Mesendoderm (in vitro differentiated cells): ENCODE measurements at regions not wholly inside any gene's neighbourhood (a gene's known extent, or its start where the extent isn't known, plus 50 kb on each side); places are given as distances from the start of the nearest gene placed in this dataset.
"Not testable (repeated sequence)": the region's sequence is repeated elsewhere in the genome, so short reads cannot be mapped to it uniquely, and the experiment has no call there.

Experiments used
- DNase-seq: peaks from one replicate; pipeline ENCODE4 v3.0.0; 2013
- H2AK5ac ChIP-seq: 2 replicates; pipeline ENCODE4 v1.6.1; 2013; ENCODE audit warnings: low read length, inconsistent platforms
- H2BK120ac ChIP-seq: 2 replicates; pipeline ENCODE4 v1.6.1; 2013; ENCODE audit warnings: low read depth, mild to moderate bottlenecking, low read length, moderate library complexity, mixed read lengths
- H2BK15ac ChIP-seq: replicated peaks from 2 replicates; pipeline ENCODE4 v1.6.1; 2013; ENCODE audit warnings: low read depth, mild to moderate bottlenecking, moderate library complexity
- H2BK5ac ChIP-seq: 2 replicates; pipeline ENCODE4 v1.6.1; 2013; ENCODE audit warnings: low read length, inconsistent platforms
- H3K18ac ChIP-seq: 2 replicates; pipeline ENCODE4 v1.6.1; 2013; ENCODE audit warnings: mild to moderate bottlenecking, low read length, mixed read lengths
- H3K23ac ChIP-seq: one replicate; pipeline ENCODE4 v1.6.1; 2013; ENCODE audit warnings: low read length
- H3K27ac ChIP-seq: 2 replicates; pipeline ENCODE4 v1.5.1; 2013; ENCODE audit warnings: low read depth, mild to moderate bottlenecking, inconsistent platforms, low read length, moderate library complexity
- H3K27me3 ChIP-seq: 2 replicates; pipeline ENCODE4 v1.6.1; 2013; ENCODE audit warnings: low read length, control low read depth, mild to moderate bottlenecking, inconsistent platforms; ENCODE audit not compliant: insufficient read depth, poor library complexity
- H3K36me3 ChIP-seq: 2 replicates; pipeline ENCODE4 v1.6.1; 2013; ENCODE audit warnings: low read length, inconsistent platforms; ENCODE audit not compliant: control insufficient read depth, insufficient read depth
- H3K4ac ChIP-seq: one replicate; pipeline ENCODE4 v1.6.1; 2013; ENCODE audit warnings: low read depth, mild to moderate bottlenecking, low read length, moderate library complexity
- H3K4me1 ChIP-seq: 2 replicates; pipeline ENCODE4 v1.6.1; 2013; ENCODE audit warnings: low read depth, low read length, inconsistent platforms; ENCODE audit not compliant: control insufficient read depth
- H3K4me2 ChIP-seq: 2 replicates; pipeline ENCODE4 v1.6.1; 2013; ENCODE audit warnings: low read length
- H3K4me3 ChIP-seq: 2 replicates; pipeline ENCODE4 v1.5.1; 2013; ENCODE audit warnings: mild to moderate bottlenecking, low read length
- H3K56ac ChIP-seq: one replicate; pipeline ENCODE4 v1.6.1; 2013; ENCODE audit warnings: low read length
- H3K79me1 ChIP-seq: 2 replicates; pipeline ENCODE4 v1.6.1; 2013; ENCODE audit warnings: low read length, inconsistent platforms
- H3K79me2 ChIP-seq: 2 replicates; pipeline ENCODE4 v1.6.1; 2013; ENCODE audit warnings: mild to moderate bottlenecking, low read length; ENCODE audit not compliant: control insufficient read depth, insufficient read depth
- H3K9ac ChIP-seq: 2 replicates; pipeline ENCODE4 v1.6.1; 2013; ENCODE audit warnings: low read length, inconsistent platforms
- H4K5ac ChIP-seq: one replicate; pipeline ENCODE4 v1.6.1; 2013; ENCODE audit warnings: low read length
- H4K8ac ChIP-seq: one replicate; pipeline ENCODE4 v1.6.1; 2013; ENCODE audit warnings: low read depth, mild to moderate bottlenecking, control low read depth, low read length, moderate library complexity
- WGBS: extraction: QIAGEN DNeasy Blood & Tissue Kit; methylation state at CpG from one replicate; pipeline ENCODE4 v1.1.7; 2013; ENCODE audit warnings: low lambda C conversion rate, missing lambda C conversion rate; ENCODE audit not compliant: insufficient coverage; ENCODE audit errors: extremely low coverage; 5-methylcytosine and 5-hydroxymethylcytosine counted together

DNA sequence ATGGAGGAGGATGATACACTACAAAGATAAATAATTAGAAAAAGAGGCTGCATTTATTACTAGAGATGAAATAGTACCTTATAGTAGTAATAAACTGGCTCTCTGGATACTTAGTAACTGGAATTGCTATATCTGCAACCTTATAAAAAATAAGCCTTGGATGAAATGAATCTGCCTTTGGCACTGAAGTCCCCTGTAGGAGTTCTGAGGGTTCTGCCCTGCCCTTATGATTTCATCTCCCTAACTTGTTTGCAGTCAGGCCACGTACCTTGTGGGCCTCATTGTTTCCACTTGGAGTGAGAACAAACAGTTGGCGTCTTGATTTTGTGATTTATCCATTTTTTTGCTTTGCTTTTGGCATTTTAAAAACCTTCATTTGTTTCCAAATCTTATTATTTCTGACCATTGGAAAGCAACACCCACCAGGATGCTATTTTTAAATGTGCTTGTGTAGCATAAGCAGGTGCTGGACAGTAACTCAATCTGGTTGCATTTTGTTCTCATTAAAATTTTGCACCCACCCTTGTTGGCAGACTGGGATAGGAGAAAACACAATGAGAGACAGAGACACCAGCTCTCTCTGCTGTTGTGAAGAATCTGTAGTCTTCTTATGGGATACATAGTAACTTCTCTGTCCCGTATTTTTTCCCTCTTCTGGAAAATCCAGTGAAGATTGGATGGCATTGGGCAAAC, 518.9 kb upstream of the SGCD start:
- no peak overlapping the region for H2BK15ac ChIP-seq
- no peaks in the 10 kb centered on the region for H3K36me3 ChIP-seq
- H2BK120ac ChIP-seq = no peak overlapping the region
- H3K79me2 ChIP-seq = no peaks in the 10 kb centered on the region
- H3K27ac ChIP-seq = no peak overlapping the region
- no peak overlapping the region for H3K23ac ChIP-seq
- H3K27me3 ChIP-seq = no peaks in the 10 kb centered on the region
- H3K4me1 ChIP-seq = no peaks in the 10 kb centered on the region
- H3K18ac ChIP-seq = no peak overlapping the region
- no peak overlapping the region for H3K4me3 ChIP-seq
- WGBS = no CpG with 5 or more reads among the region's 3 CpGs
- no peak overlapping the region for H2BK5ac ChIP-seq
- H3K4me2 ChIP-seq = no peak overlapping the region
- no peak overlapping the region for H3K4ac ChIP-seq
- no peak overlapping the region for H4K5ac ChIP-seq
- H3K79me1 ChIP-seq = no peaks in the 10 kb centered on the region
- no peak overlapping the region for H2AK5ac ChIP-seq
- H4K8ac ChIP-seq = no peak overlapping the region
- H3K56ac ChIP-seq = no peak overlapping the region
- H3K9ac ChIP-seq = no peak overlapping the region
- no peak for DNase-seq

DNA sequence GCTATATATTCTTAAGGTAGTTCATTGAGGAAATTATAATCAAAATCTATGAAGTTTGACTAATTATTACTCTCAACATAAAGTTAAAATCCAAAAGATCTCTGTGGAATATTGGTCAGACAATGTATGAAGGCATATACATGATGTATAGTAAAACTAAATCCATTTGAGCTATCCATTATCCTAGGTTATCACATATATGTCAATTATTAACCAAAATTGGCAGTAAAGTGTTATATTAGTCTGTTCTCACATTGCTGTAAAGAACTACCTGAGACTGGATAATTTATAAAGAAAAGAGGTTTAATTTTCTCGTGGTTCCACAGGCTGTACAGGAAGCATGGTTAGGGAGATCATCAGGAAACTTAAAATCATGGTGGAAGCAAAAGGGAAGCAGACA, 511.7 kb upstream of the SGCD start:
- no peak overlapping the region for H3K4ac ChIP-seq
- no peak overlapping the region for H3K9ac ChIP-seq
- H3K27ac ChIP-seq = no peak overlapping the region
- H2BK15ac ChIP-seq = no peak overlapping the region
- no peaks in the 10 kb centered on the region for H3K4me1 ChIP-seq
- H3K56ac ChIP-seq = no peak overlapping the region
- no peak overlapping the region for H3K4me2 ChIP-seq
- H4K5ac ChIP-seq = no peak overlapping the region
- H3K36me3 ChIP-seq = no peaks in the 10 kb centered on the region
- DNase-seq = no peak
- no peaks in the 10 kb centered on the region for H3K27me3 ChIP-seq
- no CpG with 5 or more reads among the region's 1 CpG for WGBS
- H2AK5ac ChIP-seq = no peak overlapping the region
- no peak overlapping the region for H2BK120ac ChIP-seq
- no peak overlapping the region for H3K23ac ChIP-seq
- no peak overlapping the region for H4K8ac ChIP-seq
- H3K79me2 ChIP-seq = no peaks in the 10 kb centered on the region
- H3K18ac ChIP-seq = no peak overlapping the region
- H3K79me1 ChIP-seq = no peaks in the 10 kb centered on the region
- no peak overlapping the region for H3K4me3 ChIP-seq
- H2BK5ac ChIP-seq = no peak overlapping the region

DNA sequence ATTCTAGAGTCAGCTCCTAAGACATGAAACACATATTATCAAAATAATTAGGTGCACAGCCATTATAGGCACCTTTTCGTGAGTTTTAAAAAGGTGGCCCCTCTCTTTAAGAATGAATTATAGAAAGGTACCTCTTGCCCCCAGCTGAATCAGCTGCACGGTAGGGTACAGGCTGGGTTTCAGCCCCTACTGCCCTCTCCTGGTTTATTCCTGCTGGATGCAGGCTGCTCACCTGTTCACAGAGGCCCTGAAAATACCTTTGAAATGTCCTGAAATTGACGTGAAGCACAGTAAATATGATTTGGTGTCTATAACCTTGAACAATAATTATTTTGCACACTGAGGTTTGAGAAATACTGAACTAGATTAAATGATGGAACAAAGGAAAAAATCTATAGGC, 504.8 kb upstream of the SGCD start:
- Histone ChIP-seq H3K18ac (no peak overlapping the region), H3K4me2 (no peak overlapping the region), H4K8ac (no peak overlapping the region), H3K79me1 (no peaks in the 10 kb centered on the region), H3K36me3 (no peaks in the 10 kb centered on the region), H2BK15ac (no peak overlapping the region), H3K9ac (no peak overlapping the region), H2BK5ac (no peak overlapping the region), H2BK120ac (no peak overlapping the region), H3K56ac (no peak overlapping the region), H3K4ac (no peak overlapping the region), H3K27ac (no peak overlapping the region), H4K5ac (no peak overlapping the region), H3K23ac (no peak overlapping the region), H3K4me1 (no peaks in the 10 kb centered on the region), H2AK5ac (no peak overlapping the region), H3K79me2 (no peaks in the 10 kb centered on the region), H3K27me3 (no peaks in the 10 kb centered on the region), H3K4me3 (no peak overlapping the region)
- DNase-seq = peak; percentile 17
- no CpG with 5 or more reads among the region's 3 CpGs for WGBS

DNA sequence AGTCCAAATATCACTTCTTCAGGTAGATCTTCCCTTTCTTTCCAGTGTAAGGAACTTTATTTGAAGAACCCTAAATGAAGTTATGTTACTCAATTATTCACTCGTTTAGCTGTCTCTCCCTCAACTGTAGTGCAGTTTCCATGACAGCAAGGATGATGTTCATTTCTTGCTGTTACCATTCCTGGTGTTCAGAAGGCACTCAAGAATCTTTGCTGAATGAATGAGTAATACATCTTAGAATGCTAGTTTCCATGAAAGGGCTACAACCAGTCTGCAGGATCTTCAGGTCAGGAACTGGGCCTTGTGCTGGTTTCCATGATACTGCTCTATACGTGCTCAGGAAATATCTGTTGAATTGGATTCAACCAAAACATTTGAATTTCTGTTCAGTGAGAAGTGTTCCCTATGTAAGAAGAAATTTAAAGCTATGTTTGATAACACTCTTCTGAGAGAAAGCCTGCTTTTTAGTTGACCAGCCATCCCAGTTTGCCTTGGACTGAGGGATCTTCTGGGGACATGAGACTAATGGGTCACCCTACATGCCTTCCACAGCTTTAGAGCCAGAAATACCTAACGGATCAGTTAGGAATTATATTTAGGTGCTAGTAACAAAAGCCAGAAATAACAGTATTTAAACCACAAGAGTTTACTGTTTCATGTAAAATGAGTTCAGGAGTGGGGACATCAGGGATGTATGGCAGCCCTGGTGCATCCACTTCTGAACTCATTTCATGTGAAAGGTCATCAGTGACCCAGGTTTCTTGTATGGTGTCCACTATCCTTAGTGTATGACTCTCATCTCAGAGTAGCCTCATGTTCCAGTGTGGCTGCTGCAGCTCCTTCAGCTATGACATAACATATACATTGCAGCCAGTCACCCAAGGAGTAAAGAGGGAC, 500.1 kb upstream of the SGCD start:
- no peak overlapping the region for H3K4ac ChIP-seq
- no peaks in the 10 kb centered on the region for H3K27me3 ChIP-seq
- H3K27ac ChIP-seq = no peak overlapping the region
- no peak overlapping the region for H3K9ac ChIP-seq
- no peak overlapping the region for H3K18ac ChIP-seq
- H3K79me1 ChIP-seq = no peaks in the 10 kb centered on the region
- no peak overlapping the region for H3K23ac ChIP-seq
- WGBS = no CpG with 5 or more reads among the region's 3 CpGs
- no peak overlapping the region for H4K8ac ChIP-seq
- no peak overlapping the region for H2BK15ac ChIP-seq
- H3K56ac ChIP-seq = no peak overlapping the region
- H3K36me3 ChIP-seq = no peaks in the 10 kb centered on the region
- no peak overlapping the region for H4K5ac ChIP-seq
- no peak overlapping the region for H3K4me3 ChIP-seq
- H2BK120ac ChIP-seq = no peak overlapping the region
- no peaks in the 10 kb centered on the region for H3K79me2 ChIP-seq
- DNase-seq = no peak
- no peak overlapping the region for H2BK5ac ChIP-seq
- H2AK5ac ChIP-seq = no peak overlapping the region
- H3K4me1 ChIP-seq = no peaks in the 10 kb centered on the region
- H3K4me2 ChIP-seq = no peak overlapping the region

DNA sequence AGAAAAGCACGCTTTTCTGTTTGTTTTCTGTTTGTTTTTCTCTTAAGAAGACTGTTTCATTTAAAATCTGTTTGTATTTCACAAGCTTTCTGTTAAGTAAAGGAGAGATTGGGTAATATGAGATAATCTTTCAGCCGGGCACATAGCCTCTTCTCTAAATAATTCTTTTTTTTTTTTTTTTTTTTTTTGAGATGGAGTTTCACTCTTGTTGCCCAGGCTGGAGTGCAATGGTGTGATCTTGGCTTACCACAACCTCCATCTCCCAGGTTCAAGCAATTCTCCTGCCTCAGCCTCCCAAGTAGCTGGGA, 499.5 kb upstream of the SGCD start:
- not testable (repeated sequence) for H3K79me1 ChIP-seq, H3K18ac ChIP-seq, DNase-seq, H2BK5ac ChIP-seq, H3K4me1 ChIP-seq, H3K23ac ChIP-seq, H3K4me3 ChIP-seq, H4K8ac ChIP-seq, H3K56ac ChIP-seq, H3K4ac ChIP-seq, H3K27ac ChIP-seq, H3K79me2 ChIP-seq, H3K4me2 ChIP-seq, H2AK5ac ChIP-seq, H2BK120ac ChIP-seq, H3K9ac ChIP-seq, H2BK15ac ChIP-seq, H3K27me3 ChIP-seq, H3K36me3 ChIP-seq, H4K5ac ChIP-seq
- no CpG with 5 or more reads among the region's 2 CpGs for WGBS
